CD4-positive, alpha-beta T cell (primary cell): ENCODE measurements at regions not wholly inside any gene's neighbourhood (a gene's known extent, or its start where the extent isn't known, plus 50 kb on each side); places are given as distances from the start of the nearest gene placed in this dataset.

ENCODE experiments used
- ATAC-seq: fragments of 200-7000 bp; cut with Tn5 transposase; one replicate; pipeline ENCODE4 v1.10.0; 2022; ENCODE audit warnings: mild to moderate bottlenecking; ENCODE audit not compliant: poor library complexity
- CTCF ChIA-PET: fragments of 350-600 bp; sonication (Branson Sonifier 250); formaldehyde crosslinking; loops from one replicate; lab custom pipeline; 2021; ENCODE audit warnings: antibody characterized with exemption, inconsistent platforms; lab: Charles Lee
- POLR2A ChIA-PET: fragments of 350-600 bp; sonication (Branson Sonifier 250); formaldehyde crosslinking; loops from one replicate; lab custom pipeline; 2021; ENCODE audit warnings: antibody characterized with exemption, inconsistent platforms; lab: Charles Lee
- DNase-seq, 14 experiments: peaks; one replicate each; pipeline ENCODE4 v3.0.0-alpha.2; 2013 to 2020; ENCODE audit warnings: mixed read lengths in 2 of 14
- H3K27ac ChIP-seq, 2 donors: one replicate each; pipeline versions ENCODE4 v1.5.1 to v1.7.0; 2013; ENCODE audit warnings: low read length in 2 of 2, low read depth in 1 of 2, mild to moderate bottlenecking in 1 of 2
- H3K27me3 ChIP-seq, 2 experiments: 1 replicate in 1 of 2; 2 replicates in 1 of 2; pipeline versions ENCODE4 v1.6.1 to v1.7.0; 2013; ENCODE audit warnings: low read length in 2 of 2, control low read depth in 1 of 2, mild to moderate bottlenecking in 1 of 2, moderate library complexity in 1 of 2; ENCODE audit not compliant: insufficient read depth in 2 of 2, control insufficient read depth in 1 of 2
- H3K36me3 ChIP-seq: one replicate; pipeline ENCODE4 v1.6.1; 2013; ENCODE audit warnings: low read length, control low read depth; ENCODE audit not compliant: insufficient read depth
- H3K4me1 ChIP-seq: one replicate; pipeline ENCODE4 v1.6.1; 2013; ENCODE audit warnings: low read length, control low read depth; ENCODE audit not compliant: insufficient read depth
- H3K4me3 ChIP-seq: one replicate; pipeline ENCODE4 v1.5.1; 2013; ENCODE audit warnings: mild to moderate bottlenecking, low read length, moderate library complexity
- H3K9me3 ChIP-seq, 2 experiments: 1 replicate in 1 of 2; 2 replicates in 1 of 2; pipeline versions ENCODE4 v1.6.1 to v1.7.0; 2013; ENCODE audit warnings: low read length in 2 of 2, mild to moderate bottlenecking in 2 of 2, control low read depth in 1 of 2, moderate library complexity in 1 of 2; ENCODE audit not compliant: control insufficient read depth in 1 of 2, insufficient read depth in 1 of 2
- H3K27ac Mint-ChIP-seq: one replicate; pipeline ENCODE4 v1.8.0; 2020; ENCODE audit warnings: mixed read lengths
- H3K27me3 Mint-ChIP-seq: one replicate; pipeline ENCODE4 v1.8.0; 2021; ENCODE audit warnings: mixed read lengths
- H3K36me3 Mint-ChIP-seq: one replicate; pipeline ENCODE4 v1.8.0; 2021; ENCODE audit warnings: low read depth, mixed read lengths
- H3K4me1 Mint-ChIP-seq: one replicate; pipeline ENCODE4 v1.8.0; 2021; ENCODE audit warnings: low read depth, mixed read lengths
- H3K4me3 Mint-ChIP-seq: one replicate; pipeline ENCODE4 v1.8.0; 2020; ENCODE audit warnings: mild to moderate bottlenecking, mixed read lengths
- H3K9me3 Mint-ChIP-seq: one replicate; pipeline ENCODE4 v1.8.0; 2020; ENCODE audit warnings: mixed read lengths
- CTCF ChIP-seq: fragments of 200-600 bp; IDR thresholded peaks from one replicate; pipeline ENCODE4 v1.8.0; 2022; ENCODE audit warnings: antibody characterized with exemption, mild to moderate bottlenecking
- intact Hi-C, 2 experiments: fragments of 100-400 bp; cut with DNase I in 1 of 2; cut with micrococcal nuclease in 1 of 2; formaldehyde crosslinking; loops; one replicate each; pipeline versions ENCODE4 v1.15.1 to v1.9.0; 2023 to 2025; cut with DNase I, micrococcal nuclease

DNA sequence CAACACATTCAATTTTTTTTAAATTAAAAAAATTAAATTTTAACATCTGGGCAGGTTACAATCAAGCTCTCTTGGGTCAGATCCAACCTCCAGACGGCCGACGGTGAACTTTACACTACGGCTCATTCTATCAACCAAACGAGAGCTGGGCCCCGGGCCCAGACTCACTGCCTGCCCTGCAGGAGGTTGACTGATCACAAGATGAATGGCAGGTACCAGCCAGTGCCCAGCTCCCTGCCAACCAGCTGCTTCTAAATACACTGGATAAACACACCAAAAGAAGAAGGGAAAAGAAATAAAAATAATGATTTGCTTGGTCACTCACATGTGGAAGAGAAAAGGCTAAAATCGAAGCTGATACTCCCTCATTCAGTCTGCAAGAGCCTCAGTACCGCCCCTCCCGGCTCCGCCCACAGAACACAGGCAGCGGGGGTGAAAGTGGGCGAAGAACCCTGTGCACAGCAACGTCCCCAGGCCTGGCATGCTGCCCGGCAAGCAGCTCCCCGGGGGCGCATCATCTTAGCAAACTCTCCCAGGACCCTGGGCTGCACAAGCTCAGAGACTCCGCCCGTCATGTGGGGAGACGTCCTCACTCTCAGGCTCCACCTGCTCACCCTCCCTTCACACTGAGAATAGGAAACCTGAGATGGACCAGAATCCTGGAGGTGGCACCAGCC is 303.4 kb downstream of the SHANK2 start:
- no peaks in the 10 kb centered on the region for H3K36me3 ChIP-seq
- ATAC-seq (no peak), DNase-seq (no peak)
- TF ChIP-seq CTCF = no peak
- H3K4me3 ChIP-seq = no peak overlapping the region
- Mint-ChIP-seq H3K4me3 (no peak overlapping the region), H3K27ac (no peak overlapping the region), H3K4me1 (no peaks in the 10 kb centered on the region), H3K27me3 (peaks cover 8% of the 10 kb centered on the region), H3K36me3 (no peaks in the 10 kb centered on the region), H3K9me3 (peaks cover 7% of the 10 kb centered on the region)
- ChIA-PET CTCF (no interaction called here), POLR2A (no interaction called here)
- H3K27me3 ChIP-seq = no peaks in the 10 kb centered on the region
- H3K4me1 ChIP-seq = no peaks in the 10 kb centered on the region
- intact Hi-C loops = no loop called here
- H3K9me3 ChIP-seq = peaks cover 0 to 57% of the 10 kb centered on the region in 2 experiments
- H3K27ac ChIP-seq = no peak overlapping the region

DNA sequence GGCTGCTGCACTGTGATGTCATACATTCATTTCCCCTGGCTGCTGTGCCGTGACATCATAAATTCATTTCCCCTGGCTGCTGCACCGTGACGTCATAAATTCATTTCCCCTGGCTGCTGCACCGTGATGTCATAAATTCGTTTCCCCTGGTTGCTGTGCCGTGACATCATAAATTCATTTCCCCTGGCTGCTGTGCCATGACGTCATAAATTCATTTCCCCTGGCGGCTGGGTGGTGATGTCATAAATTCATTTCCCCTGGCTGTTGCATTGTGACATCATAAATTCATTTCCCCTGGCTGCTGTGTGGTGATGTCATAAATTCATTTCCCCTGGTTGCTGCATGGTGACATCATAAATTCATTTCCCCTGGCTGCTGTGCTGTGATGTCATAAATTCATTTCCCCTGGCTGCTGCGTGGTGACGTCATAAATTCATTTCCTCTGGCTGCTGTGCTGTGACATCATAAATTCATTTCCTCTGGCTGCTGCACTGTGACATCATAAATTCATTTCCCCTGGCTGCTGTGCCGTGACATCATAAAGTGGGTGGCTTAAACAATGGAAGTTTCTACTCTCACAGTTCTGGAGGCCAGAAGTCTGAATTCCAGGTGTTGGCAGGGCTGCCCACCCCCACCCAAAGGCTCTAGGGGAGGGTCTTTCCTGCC is 301.1 kb downstream of the SHANK2 start:
- Histone ChIP-seq H3K4me1 (no peaks in the 10 kb centered on the region), H3K27ac (no peak overlapping the region), H3K36me3 (no peaks in the 10 kb centered on the region), H3K27me3 (no peaks in the 10 kb centered on the region), H3K9me3 (peaks cover 0 to 39% of the 10 kb centered on the region in 2 experiments), H3K4me3 (no peak overlapping the region)
- ChIA-PET POLR2A (no interaction called here), CTCF (no interaction called here)
- H3K4me1 Mint-ChIP-seq = no peaks in the 10 kb centered on the region
- H3K27me3 Mint-ChIP-seq = peaks cover 8% of the 10 kb centered on the region
- H3K27ac Mint-ChIP-seq = no peak overlapping the region
- no peak overlapping the region for H3K4me3 Mint-ChIP-seq
- H3K36me3 Mint-ChIP-seq = no peaks in the 10 kb centered on the region
- peaks cover 4% of the 10 kb centered on the region for H3K9me3 Mint-ChIP-seq
- intact Hi-C loops = no loop called here
- ATAC-seq (no peak), DNase-seq (no peak)
- no peak for TF ChIP-seq CTCF

- H3K9me3 ChIP-seq = peaks cover 0 to 39% of the 10 kb centered on the region in 2 experiments
- H3K4me3 ChIP-seq = no peak overlapping the region
- intact Hi-C loops = no loop called here
- POLR2A ChIA-PET = no interaction called here
- Mint-ChIP-seq H3K4me1 (no peaks in the 10 kb centered on the region), H3K4me3 (no peak overlapping the region), H3K9me3 (peaks cover 4% of the 10 kb centered on the region), H3K27ac (no peak overlapping the region), H3K27me3 (peaks cover 8% of the 10 kb centered on the region), H3K36me3 (no peaks in the 10 kb centered on the region)
- ATAC-seq = no peak
- no peaks in the 10 kb centered on the region for H3K4me1 ChIP-seq
- H3K27ac ChIP-seq = no peak overlapping the region
- no peak for DNase-seq
- TF ChIP-seq CTCF = no peak
- CTCF ChIA-PET = no interaction called here
- no peaks in the 10 kb centered on the region for H3K36me3 ChIP-seq
- no peaks in the 10 kb centered on the region for H3K27me3 ChIP-seq
Observed at GRCh38 chr11:70952191-70952590, 300.2 kb downstream of the SHANK2 start.
